ENCODE measurements at regions not wholly inside any gene's neighbourhood (a gene's known extent, or its start where the extent isn't known, plus 50 kb on each side); places are given as distances from the start of the nearest gene placed in this dataset.

- TF ChIP-seq CTCF (IDR thresholded peaks at IDR 0.05; ENCODE audit: low read depth, low read length) (no peak), EZH2phosphoT487 (IDR thresholded peaks at IDR 0.05; ENCODE audit: low read depth) (no peak)
Measured at GRCh38 chr1:213571419-213571818, 416.4 kb upstream of the PROX1 start.
